H4 (cell line): ENCODE measurements at regions not wholly inside any gene's neighbourhood (a gene's known extent, or its start where the extent isn't known, plus 50 kb on each side); places are given as distances from the start of the nearest gene placed in this dataset.
A peak's percentile ranks its signal among the peaks of the same experiment; 100 is the strongest.

ENCODE experiments used
- DNase-seq: peaks from one replicate; pipeline ENCODE4 v3.0.0-alpha.2; 2015; ENCODE audit warnings: low spot score

DNA sequence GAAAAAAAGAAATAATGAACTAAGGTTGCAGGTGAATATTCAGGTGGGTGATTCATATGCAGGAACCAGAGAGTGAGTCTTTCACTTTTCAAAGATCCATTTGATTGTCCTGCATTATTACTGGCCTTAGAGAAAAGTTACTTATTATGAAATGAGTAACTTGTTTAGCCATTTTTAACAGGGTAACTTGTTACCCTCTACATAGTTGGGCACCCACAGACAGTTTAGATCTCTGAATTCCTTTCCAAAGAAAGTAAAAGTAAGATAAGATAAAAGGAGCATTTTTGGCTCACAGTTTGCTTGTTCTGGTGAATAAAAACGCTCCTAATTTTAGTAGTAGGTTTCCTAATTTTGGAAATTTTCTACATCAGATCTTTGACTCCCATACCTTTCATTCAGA lies 54.1 kb upstream of the DAB2 start:
- DNase-seq = no peak

DNA sequence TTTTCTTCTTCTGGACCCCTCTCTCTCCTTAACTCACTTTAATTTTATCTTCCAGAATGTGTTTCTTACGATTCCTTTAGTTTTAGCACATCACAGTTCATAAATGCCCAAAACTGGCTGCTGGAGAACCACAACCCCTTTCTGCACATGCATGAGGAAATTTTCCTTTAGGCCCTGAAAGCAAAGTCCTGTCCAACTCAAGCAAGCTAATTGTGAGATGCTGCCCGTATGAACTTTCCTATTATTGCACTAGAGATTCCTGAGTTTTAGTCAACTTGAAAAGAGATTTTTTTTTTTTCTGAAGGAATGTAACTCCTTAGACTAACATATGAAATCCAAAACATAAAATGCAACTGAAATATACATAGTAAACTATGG lies 52.1 kb upstream of the DAB2 start:
- no peak for DNase-seq

GRCh38 chr5:39475881-39476842 lies 51.4 kb upstream of the DAB2 start:
- peak; percentile 28 for DNase-seq

DNA sequence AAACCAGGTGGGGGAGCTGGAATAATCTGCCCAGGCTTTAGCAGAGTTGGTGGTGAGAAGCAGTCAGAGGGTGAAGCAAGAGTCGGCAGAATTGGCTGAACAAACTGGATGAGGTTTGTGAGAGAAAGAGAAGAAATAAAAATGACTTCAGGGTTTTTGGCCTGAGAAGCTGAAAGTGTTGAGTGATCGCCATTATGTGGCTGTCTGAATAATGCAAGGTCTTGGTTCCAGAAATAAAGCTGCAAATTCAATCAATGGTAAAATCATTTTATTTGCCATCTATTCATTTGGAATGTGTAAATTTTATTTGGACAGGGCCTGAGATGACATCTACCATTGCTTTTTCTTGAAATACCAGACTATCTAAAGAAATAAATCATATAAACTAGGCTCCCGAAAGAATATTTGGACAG lies 50.4 kb upstream of the DAB2 start:
- no peak for DNase-seq
